EH (cell line): ENCODE measurements at regions not wholly inside any gene's neighbourhood (a gene's known extent, or its start where the extent isn't known, plus 50 kb on each side); places are given as distances from the start of the nearest gene placed in this dataset.
"Not testable (repeated sequence)": the region's sequence is repeated elsewhere in the genome, so short reads cannot be mapped to it uniquely, and the experiment has no call there.

Experiments used
- DNase-seq: peaks from one replicate; pipeline ENCODE4 v3.0.0-alpha.2; 2015; ENCODE audit warnings: low read depth

- not testable (repeated sequence) for DNase-seq
Observed at GRCh38 chrY:13627323-13627722, 76.4 kb upstream of the TMSB4Y start.

- no peak for DNase-seq
Observed at GRCh38 chrY:13615943-13616304, 87.8 kb upstream of the TMSB4Y start.

- no peak for DNase-seq
Observed at GRCh38 chrY:13615301-13615942, 88.3 kb upstream of the TMSB4Y start.

- no peak for DNase-seq
Observed at GRCh38 chrY:13612916-13613315, 90.8 kb upstream of the TMSB4Y start.

- DNase-seq, result no peak
Observed at GRCh38 chrY:13611965-13612364, 91.7 kb upstream of the TMSB4Y start.

- no peak for DNase-seq
Observed at GRCh38 chrY:13592450-13592849, 111.2 kb upstream of the TMSB4Y start.

- not testable (repeated sequence) for DNase-seq
Observed at GRCh38 chrY:13570931-13571330, 91.1 kb upstream of the UTY start.

- DNase-seq, result no peak
Observed at GRCh38 chrY:13567186-13567585, 87.4 kb upstream of the UTY start.

GRCh38 chrY:13554949-13555348 is 75.1 kb upstream of the UTY start:
- DNase-seq, result no peak

- peak; percentile 31 for DNase-seq
Observed at GRCh38 chrY:13552393-13553116, 72.7 kb upstream of the UTY start.

- no peak for DNase-seq
Observed at GRCh38 chrY:13551246-13551645, 71.4 kb upstream of the UTY start.

GRCh38 chrY:13544491-13544890 is 64.7 kb upstream of the UTY start:
- DNase-seq, result no peak

GRCh38 chrY:13537919-13538318 is 58.1 kb upstream of the UTY start:
- DNase-seq, result no peak
